VCaP (cell line): ENCODE measurements at regions not wholly inside any gene's neighbourhood (a gene's known extent, or its start where the extent isn't known, plus 50 kb on each side); places are given as distances from the start of the nearest gene placed in this dataset.

Source experiments
- H3K27ac ChIP-seq: fragments of 450-650 bp; 2 replicates; pipeline ENCODE4 v1.5.1; 2017
- TF ChIP-seq, protein P1 (sequence below): fragments of 450-650 bp; conservative IDR thresholded peaks from 2 replicates; pipeline ENCODE4 v1.5.1; 2017; ENCODE audit warnings: mild to moderate bottlenecking, moderate library complexity

DNA sequence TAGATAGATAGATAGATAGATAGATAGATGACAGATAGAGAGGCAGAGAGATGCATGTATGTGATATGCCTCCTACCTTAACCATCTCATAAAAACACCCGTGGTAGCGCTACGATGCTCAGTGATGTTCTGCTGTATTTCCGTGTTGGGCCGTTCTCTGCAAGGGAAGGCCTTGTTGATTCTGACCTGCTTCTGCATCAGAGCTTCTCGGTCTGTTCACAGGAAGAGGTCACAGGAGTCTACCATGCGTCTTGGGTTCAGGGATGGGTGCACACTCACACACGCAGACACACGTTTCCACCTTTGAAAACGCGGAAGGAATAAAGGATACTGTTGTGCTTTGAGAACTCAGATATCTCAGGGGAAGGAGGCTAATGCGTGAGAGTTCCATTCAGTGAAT lies 316.9 kb downstream of the TEX29 start:
- TF ChIP-seq, protein P1, sequence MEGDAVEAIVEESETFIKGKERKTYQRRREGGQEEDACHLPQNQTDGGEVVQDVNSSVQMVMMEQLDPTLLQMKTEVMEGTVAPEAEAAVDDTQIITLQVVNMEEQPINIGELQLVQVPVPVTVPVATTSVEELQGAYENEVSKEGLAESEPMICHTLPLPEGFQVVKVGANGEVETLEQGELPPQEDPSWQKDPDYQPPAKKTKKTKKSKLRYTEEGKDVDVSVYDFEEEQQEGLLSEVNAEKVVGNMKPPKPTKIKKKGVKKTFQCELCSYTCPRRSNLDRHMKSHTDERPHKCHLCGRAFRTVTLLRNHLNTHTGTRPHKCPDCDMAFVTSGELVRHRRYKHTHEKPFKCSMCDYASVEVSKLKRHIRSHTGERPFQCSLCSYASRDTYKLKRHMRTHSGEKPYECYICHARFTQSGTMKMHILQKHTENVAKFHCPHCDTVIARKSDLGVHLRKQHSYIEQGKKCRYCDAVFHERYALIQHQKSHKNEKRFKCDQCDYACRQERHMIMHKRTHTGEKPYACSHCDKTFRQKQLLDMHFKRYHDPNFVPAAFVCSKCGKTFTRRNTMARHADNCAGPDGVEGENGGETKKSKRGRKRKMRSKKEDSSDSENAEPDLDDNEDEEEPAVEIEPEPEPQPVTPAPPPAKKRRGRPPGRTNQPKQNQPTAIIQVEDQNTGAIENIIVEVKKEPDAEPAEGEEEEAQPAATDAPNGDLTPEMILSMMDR: no peak
- H3K27ac ChIP-seq: no peak overlapping the region

DNA sequence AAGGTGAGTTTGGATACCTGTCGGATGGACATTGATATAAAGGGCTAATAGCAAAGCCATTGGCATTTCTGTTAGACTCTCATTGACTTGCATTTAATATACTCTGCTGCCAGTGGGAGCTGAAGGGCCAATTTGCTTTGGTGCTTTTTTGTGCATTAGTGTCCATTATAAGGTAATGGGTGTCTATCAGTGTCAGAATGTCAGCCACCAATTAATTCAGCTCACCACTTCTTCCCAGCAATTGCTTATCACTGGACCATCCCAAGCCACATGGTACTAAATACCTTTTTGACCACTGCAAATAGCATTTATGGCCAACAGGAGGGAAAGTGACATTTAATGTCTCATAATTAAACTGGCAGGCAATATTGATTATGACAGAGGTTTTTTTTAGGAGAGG lies 317.8 kb downstream of the TEX29 start:
- no peak overlapping the region for H3K27ac ChIP-seq
- TF ChIP-seq, protein P1: no peak

DNA sequence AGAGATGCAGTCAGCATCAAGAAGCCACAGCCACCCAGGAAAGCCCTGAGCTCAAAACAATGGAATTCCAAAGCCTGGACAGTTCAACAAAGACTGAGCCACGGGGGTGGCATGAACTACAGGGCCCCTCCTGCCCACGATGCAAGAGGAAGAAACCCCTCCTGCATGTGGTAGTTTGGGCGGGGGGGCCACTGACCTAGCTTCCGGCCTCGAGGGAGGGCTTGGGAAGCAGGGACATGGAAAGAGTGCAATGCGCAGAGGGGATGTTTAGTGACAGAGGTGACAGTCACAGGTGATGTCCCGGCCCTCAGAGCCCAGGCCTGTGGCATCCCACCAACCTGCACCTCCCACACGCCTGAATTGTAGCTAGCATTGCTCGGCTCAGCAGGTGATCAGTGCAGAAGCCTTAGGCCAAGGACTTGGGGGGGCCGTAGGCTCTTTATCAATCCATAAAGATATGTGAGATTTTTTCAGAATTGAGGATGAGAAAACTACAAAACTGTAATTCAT lies 318.8 kb downstream of the TEX29 start:
- TF ChIP-seq, protein P1: no peak

DNA sequence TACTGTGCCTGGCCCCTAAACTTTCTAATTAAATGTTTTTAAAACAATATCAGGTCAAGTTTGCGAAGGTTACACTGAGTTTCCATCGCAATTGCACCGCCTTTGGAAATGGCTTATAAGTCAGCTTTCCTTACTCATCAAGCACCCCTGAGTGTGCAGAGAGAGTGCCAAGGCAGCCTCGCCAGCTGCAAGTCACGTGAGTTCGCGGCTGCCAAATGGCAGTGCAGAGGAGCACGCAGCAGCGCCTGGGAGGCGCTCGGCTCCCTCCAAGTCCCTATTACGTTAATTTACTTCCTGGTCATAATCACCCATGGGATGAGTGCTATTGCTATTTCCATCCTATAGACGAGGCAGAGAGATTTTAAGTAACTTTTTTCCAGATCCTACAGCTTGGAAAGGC lies 319.6 kb downstream of the TEX29 start:
- TF ChIP-seq, protein P1: no peak

More for the DNA sequence above, 318.8 kb downstream of the TEX29 start:
- H3K27ac ChIP-seq: no peak overlapping the region

DNA sequence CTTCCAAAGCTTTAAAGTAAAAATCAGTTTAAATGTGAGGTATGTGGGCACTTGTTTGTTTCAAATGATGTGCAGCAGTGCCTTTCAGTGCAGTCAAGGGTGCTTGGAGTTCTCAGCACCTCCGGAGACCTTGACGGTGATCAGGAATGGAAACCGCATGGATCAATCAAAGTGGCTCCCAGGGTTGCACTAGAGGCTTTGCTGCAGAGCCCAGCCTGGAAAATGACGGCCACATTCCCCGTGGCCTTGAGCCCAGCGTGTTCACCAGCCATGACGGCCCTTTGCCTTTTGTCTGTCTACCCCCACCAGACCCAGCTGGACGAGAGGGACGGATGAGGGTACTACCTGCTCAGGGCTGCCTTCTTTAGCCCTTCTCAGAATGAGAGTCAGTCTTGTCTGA lies 320.0 kb downstream of the TEX29 start:
- H3K27ac ChIP-seq: no peak overlapping the region
- TF ChIP-seq, protein P1: no peak

More for the DNA sequence above, 319.6 kb downstream of the TEX29 start:
- H3K27ac ChIP-seq: no peak overlapping the region

DNA sequence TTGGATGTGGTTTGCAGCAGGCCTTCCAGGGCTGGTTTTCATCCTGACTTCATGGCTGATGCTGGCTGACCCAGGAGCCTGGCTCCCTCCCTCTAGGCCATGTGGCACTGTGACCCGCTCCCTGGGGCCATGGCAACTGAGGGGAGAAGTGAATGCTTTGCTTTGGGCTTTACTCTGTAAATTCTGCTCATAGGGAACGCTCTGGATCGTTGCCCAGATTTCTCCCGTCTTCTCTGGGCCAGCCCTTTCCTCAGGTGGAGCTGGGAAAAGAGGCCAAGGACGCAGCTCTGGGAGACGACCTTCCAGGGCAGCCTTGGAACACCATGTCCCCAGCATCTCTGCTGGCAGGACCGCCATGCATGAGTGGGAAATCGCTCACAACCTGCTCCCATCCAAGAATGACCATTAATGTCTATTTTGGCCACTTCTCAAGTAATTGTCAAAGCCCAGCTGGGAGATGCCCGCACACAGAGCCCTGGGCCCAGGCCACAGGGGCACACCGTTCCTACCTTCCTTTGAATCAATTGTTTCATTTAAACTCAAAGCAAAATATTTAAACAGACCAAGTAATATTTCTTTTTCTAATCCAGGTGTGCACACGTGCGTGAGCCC lies 321.8 kb downstream of the TEX29 start:
- H3K27ac ChIP-seq: no peak overlapping the region
- TF ChIP-seq, protein P1: no peak

DNA sequence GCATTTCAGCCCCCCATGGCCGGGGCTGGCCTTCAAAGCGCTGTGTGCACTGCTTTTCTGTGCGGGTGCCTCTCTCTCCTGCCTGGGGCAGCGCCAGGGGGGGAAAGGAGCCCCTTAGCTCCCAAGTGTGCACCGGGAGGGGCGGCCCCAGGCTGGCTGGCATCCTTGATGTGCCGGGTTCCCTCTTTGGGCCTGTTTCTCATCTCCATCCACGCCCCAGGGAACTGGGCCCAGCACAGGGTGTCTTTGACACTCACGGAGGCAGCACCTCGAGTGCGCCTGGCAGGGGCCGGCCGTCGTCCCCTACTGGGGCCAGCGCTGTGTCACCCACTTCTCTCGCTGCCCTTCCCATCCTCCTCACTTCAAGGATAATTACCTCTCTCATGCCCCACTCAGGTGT lies 324.3 kb downstream of the TEX29 start:
- TF ChIP-seq, protein P1: no peak

More for the DNA sequence above, 324.3 kb downstream of the TEX29 start:
- H3K27ac ChIP-seq: no peak overlapping the region
